ENCODE measurements at regions not wholly inside any gene's neighbourhood (a gene's known extent, or its start where the extent isn't known, plus 50 kb on each side); places are given as distances from the start of the nearest gene placed in this dataset.

DNA sequence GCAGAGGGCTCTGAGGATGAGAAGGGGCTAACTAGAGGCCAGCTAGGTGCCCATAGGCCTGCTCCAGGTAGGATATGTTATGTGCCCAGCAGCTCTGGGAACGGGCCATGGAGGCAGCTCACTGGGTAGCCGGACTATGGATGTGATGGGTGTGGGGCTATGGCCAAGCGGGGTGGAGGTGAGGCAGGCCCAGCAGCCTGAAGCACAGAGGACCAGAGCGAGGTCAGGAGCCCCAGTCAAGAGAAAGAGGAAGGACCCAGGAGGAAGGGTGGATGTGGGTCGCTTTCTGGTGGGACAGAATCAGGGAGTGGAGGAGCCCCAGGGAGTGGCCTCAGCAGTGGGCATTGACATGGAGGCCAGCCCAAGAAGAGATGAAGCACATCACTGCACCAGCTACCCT is 117.9 kb upstream of the MLN start:
- no peak for DNase-seq

DNA sequence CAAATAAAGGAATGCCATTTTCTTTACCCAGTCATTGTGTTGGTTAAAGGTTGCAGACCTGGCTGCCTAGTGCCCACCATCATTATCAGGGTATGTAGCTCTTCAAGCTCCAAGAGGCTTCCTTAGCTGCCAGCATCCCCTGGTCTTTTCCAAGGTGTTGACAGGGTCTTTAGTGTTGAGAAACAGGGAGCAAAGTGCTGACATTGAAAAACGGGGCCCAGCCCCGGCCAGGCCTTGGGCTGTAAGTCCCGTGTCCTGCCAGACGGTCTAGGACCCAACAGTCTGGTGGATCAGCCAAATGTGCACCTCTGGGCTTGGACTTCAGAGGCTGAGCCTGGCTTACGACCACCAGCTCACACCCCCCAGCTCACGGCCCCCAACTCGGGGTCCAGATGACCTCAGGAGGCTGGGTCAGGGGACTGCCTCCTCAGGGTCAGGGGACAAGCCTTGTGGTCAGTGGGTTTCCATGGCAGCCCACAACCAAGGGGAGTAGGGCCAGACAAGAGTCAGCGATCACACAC is 114.4 kb upstream of the MLN start:
- no peak for DNase-seq

DNA sequence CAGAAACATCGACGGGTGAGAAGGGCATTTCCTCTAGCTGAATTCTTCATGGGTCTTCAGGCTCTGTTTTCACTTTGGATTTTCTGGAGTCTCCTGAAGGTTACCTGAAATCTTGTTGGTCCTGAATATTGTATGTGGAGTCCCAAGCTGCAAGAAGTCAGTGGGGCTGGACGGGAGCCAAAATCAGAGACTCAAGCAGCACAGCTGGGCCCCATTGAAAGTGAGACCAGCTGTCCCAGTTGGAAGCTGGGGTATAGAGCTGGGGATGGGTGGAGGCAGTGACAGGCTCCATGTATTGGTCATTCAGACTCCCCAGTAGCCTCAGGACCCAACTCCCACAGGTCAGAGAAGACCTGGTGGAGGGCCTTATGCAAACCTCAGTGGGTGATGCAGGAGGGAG is 111.3 kb upstream of the MLN start:
- no peak for DNase-seq

DNA sequence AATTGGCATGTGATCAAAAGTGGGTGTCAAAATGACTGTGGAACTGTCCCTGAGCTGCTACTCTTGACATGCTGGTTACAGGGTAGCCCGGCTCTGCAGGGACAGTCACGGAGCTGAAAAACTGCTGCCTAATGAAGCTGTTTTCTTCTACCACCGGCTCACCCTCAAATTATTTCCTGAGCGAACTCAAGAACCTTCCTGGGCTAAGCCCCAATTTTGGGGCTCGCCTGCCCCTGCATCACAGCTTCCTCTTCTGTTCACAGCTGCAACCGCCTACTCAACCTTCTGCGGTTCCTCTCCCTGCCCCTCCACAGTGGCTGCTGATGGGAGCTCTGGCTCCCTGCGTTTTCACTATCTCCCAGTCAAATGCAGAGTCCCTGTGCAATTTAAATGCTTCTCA is 110.8 kb upstream of the MLN start:
- DNase-seq, result no peak

DNA sequence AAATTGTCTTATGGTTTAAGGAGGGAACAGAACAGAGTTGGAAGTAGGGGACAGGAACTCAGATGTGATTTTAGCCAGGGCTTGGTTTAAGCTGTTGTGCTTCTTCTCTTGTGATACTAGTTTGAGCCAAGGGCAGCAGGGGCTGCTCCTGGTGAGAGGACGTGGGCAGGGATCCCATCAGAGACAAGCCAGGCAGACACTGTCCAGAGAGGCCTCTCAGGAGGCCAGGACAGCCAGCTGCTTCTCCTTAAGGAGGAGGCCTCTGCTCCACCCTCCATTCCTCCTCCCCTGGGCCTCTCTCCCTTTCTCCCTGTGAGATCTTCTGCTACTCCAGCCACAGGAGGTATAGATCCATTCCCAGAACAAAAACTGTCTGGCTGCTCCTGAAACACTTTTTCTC is 108.4 kb upstream of the MLN start:
- no peak for DNase-seq

DNA sequence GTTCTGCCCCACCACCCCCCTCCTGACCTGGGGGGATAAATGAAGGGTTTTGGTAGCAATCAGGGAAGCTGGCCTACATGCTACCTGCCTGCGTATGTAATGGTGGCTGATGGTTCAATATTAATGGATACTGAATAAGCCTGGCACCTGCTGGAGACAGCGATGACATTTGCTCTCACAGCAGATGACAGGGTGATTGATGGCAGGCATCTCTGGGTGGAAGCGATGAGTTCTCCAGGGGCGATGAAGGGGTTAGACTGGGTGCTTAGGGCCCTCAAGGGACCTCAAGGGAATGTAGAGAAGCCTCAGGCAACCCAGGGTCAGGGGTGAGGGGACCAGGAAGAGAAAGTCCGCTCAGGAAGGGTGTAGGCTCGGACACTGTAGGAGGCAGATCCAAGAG is 107.7 kb upstream of the MLN start:
- DNase-seq, result no peak

DNA sequence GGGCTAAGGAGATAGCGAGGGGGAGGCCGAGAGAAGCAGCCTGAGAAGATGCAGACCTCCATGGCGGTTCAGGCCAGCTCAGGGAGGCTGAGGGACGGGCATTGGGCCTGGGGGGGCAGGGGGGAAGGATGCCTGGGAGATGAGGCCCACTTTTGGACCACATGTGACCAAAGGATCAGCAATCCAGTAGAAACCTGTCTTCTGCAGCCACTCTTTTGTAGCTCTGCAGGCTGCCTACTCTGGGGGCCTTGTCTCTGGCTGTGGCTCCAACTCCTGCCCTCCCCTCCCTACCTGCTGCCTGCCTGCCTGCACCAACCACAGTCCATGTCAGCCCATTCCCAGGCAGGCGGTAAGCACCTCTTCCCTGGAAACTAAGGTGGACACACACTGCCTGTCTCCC is 106.8 kb upstream of the MLN start:
- DNase-seq, result no peak

DNA sequence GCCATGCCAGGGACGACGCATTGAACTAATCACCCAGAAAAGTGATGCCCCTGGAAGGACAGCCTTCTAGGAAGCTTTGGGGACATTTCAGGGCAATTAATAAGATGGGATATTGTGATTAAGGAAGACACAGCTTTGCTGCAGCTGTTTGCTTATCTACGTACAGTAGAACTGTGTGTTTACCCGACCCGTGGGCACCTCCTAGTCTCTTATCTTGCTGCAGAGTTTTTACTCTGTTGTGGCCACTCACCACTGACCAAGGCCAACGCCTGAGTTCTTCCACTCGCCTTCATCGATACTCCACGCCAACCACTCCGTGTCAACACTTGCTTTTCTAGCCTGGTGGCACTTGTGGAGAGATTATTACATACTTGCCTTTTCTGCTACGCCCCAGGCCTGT is 105.9 kb upstream of the MLN start:
- DNase-seq, result no peak

DNA sequence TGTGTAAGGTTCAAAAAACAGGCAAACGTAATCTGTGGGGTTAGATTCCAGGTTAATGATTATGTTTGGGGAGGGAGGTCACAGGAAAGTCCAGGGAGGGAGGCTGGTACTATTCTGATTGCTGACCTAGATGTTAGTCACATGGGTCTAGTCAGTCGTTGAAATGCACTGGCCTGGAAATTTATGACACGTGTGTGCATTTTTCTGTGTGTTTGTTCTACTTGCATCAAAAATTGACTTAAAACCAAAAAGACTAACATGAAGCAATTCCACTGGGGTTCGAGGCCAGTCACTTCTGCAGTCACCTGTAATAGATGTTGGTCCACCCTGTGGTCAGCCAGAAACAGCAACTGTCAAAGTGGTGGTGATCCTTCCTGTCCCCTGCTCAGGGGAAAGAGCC is 104.2 kb upstream of the MLN start:
- no peak for DNase-seq

DNA sequence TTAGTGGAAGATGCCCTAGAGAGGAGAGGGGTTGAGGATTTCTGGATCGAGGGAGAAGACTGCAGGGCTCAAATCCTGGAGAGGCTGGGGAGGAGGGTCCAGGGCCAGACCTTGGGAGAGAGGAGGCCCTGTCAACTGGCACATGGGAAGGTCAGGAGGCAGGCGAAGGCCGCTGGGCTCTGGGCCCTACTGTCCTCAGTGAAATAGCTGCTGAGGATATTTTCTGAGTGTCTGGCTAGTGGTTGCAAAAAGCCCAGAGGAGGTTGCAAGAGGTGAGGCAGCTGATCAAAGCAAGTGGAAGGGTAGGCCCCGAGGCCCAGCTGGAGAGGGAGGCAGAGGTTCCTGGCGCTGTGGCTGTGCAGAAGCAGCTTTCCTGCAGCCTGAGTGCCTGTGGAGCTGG is 103.4 kb upstream of the MLN start:
- DNase-seq, result no peak

DNA sequence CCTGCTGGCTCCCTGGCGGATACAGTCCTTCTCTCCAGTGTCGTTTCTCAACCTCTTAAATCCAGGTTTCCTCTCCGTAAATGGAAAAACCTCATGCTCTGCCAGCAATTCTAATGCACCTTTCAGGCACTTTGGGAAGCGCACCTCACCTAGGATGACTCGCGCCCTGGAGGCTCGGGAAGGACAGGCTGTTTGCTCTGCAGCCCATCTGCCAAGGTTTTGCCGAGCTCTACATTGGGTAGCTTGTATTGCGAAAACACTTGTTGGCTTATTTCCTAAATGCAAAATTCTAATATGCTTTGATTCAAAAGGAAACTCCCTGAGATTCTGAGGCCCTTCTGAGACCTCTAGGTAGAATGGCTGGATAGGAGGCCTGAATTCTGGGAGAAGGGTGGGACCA is 102.6 kb upstream of the MLN start:
- no peak for DNase-seq

DNA sequence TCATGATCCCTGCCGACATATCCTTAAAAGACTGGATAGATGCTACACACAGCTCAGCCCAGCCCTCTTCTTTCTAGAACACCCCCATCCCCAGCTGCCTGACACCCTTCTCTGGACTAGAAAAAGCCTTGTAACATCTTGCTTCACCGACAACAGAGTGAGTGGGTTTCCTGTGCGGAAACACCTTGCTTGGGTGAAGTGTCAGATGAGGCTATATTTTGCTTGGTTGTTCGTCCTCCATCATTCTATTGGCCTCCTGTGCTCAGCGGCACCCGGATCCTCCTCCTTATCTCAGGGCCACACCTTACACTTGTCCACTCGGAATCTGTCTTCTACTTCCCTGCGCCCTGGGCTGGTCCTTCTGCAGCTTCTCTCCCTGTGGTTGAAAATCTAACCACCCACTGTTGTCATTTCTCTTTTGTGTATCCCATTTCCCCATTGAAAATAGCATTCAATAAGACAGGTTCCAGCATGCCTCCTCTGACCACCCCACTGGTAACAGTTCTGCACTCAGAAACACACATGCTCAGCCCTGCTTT is 101.3 kb upstream of the MLN start:
- DNase-seq, result no peak

DNA sequence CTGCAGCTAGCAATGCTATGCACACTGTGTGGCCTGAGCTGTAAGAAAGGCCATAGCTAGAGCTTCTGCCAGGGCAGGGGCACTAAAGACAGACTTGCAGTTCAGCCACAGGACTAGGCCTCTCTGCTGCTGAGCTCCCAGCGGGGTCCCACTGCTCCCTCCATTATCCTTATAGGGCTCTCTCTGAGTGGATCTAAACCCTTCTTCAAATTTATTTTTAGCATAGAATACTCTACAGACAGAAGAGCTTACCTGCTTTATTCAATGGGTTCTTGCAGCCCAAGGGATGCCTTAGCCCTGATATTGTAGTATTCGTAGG is 100.9 kb upstream of the MLN start:
- DNase-seq, result no peak

DNA sequence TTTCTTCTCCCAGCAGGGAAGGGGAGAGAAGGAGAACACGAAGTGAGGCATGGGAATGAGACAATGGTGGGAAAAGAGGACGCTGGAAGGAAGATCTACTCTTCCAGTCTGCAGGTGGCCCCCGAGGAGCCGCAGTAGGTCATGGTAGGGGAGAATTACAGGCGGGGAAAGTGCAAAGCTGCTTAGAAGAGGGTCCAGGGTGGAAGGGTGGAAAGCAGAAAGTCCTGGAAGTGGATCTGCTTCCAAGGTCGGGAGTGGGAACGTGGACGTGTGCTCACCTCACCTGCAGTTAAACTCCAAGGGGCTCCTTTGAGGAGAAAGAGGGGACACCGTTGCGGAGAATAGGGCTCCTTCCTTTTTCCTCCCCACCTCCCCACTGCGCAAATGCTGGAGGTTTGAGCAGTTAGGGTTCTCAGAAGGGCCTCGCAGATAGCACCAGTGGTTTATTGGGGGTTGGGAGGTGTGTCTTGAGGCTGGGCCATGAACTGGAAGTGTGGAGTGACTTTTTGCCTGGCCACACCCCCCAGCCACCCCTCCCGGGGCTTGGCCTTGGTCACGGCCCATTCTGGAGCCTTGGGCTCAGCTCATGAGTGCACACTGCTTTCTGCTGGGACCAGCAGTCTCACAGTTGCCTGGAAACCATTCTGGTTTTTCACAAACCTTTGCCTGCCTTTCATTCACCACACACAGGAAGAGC is 100.4 kb upstream of the MLN start:
- no peak for DNase-seq

DNA sequence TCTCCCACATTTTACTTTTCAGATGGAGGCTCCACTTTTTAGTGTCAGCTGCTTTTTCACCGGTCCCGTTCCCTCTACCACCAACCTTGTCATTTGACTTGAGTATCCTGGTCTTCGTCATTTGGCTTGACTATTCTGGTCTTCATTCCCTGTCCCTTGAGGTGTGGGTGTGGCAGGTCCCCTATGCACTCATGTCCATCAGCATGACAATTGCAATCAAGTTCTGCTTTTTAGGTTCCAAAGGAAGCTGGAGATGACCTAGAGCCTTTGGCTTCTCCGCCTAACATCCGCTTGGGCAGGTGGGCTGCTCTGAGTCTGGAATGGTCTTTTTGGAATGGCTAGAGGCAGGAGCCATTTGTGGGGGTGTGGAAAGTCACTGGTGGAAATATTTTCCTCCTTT is 99.8 kb upstream of the MLN start:
- no peak for DNase-seq

DNA sequence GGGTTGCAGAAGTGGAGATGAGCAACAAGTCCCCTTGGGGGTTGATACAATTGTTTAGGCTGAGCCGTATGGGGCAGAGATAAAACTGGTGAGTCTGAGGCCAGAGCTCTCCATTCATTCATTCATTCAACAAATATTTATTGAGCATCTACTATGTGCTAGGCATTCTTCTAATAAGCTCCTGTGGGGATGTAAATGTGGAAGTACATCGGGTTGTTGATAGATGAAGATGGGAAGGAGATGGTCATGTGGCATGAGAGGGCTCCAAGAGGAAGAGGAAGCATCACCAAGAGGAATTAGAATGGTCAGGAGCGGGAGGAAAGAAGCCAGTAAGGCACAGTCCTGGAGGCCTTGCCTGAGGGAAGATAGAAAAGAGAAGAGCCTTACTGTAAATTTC is 98.7 kb upstream of the MLN start:
- no peak for DNase-seq

DNA sequence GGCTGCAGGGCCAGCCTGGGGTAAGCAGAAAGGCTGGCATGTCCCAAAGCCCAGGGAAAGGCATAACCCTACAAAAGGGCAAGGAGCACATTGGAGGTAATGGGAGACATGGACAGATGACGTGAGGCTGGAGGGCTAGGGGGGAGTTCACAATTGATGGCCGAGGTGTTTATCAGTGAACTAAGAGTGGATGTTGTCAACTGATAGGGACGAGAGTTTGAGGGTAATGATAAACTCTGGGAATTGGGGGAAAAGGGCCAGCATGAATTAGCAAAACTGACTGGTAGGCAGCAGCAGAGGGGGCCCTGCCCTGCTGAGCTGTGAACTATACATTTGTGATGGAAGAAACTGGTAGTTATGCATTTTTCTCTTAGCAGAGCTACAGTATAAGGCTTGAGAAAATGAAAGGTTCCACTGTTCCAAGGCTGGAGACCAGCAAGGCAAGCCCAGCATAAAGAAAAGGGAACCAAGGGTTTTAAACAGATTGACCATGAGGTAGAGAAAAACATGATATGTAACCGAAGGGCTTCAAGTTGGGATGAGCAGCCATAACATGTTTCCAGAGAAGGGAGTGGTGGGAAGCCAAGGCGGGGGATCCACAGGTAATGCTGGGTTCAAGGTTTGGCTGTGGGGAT is 98.1 kb upstream of the MLN start:
- no peak for DNase-seq

DNA sequence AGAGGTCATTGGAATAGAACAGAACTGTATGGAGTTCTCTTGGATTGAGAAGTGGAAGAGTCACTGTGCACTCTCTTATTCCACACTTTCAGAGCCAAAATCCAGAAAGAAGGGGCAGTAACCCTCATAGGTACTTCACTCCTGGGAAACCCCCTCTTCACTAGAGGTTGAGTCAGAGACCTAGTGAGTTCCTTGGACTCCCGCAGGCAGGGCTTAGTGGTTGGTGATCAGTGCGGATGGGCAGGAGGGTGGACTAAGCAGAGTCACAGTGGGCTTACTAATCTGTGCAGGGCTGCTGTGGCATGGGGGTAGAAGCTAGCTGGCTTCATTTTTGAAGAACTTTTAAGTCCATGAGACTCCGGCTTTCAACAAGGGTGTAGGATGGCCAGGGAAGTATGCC is 95.0 kb upstream of the MLN start:
- DNase-seq, result no peak

DNA sequence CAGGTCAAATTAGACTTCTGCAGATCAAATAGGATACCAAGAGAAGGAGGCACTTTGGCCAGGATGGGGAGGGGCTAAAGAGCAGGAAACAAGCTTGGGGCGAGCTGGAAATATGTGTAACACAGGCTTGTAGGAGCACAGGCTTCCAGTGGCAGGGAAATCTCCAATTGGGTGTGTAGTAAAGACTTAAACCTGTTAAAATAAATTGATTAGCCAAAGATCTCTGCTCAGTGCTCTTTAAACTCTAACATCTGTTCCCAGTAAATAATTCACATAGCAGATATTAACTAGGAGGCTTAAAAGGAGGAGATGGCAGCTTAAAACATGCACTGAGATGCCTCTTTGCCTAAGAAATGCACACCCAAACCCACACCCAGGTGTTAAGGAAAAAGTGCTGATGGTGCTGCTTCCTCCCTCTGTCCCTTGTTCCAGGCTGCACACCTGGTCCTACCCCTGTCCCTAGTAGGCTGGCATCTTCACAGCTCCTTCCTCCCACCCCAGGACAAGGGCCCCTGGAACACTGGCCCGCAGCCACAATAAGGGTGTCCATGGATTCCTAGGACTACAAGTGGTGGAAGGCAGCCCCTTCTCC is 93.5 kb upstream of the MLN start:
- no peak for DNase-seq

DNA sequence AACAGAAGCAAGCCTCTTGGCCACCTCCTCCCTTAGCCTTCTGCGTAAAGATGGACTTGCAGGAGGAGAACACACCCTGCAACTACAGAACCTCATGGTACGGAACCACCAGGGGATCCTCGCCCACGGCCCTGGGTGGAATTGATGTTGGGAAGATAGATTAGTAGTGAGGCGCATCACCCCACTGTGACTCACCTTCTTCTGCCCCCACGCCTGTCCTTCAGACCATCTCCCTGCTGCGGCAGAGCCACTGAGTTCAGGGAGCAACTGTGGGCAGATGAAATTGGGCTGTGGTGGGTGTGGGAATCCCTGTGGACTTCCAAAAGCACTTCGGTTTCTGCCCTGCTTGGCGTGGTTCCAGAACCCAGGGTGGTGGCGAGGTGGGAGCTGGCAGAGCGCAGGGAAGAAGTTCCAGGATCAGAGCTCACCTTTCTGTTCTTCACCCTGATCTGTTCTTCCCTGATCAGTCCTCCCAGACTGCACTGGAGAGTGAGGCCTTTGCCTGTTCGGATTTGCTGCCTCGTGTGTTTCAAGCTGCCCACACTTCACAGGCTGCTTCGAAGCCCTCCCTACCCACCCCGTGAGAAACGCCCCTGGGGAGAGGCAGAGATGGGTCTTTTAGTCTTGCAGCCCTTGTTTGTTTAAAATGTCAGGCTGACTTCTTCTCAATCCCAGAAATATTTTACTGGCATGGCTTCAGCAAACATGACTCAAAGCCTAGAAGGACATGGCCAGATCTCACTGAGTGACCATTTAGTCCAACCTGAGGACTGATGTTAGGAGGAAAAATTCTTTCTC is 92.8 kb upstream of the MLN start:
- DNase-seq, result no peak

DNA sequence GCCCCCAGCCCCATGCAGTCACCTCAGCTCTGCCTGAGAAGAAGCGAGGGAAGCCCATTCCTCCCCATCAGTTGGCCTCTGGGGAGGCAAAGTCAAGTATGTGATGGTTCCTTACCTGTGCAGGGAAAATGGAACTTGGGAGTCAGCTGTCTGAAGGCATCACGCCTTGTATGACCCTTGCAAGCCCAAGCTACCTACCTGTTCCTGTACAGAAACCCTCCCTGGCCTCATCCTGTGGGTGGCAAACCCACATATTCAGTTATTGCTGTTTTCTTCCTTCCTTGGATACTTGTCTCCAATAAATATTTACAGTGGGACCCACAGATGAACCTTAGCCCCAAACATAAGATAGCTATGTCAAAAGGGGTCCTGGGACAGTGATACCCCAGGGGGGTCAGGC is 92.2 kb upstream of the MLN start:
- no peak for DNase-seq

DNA sequence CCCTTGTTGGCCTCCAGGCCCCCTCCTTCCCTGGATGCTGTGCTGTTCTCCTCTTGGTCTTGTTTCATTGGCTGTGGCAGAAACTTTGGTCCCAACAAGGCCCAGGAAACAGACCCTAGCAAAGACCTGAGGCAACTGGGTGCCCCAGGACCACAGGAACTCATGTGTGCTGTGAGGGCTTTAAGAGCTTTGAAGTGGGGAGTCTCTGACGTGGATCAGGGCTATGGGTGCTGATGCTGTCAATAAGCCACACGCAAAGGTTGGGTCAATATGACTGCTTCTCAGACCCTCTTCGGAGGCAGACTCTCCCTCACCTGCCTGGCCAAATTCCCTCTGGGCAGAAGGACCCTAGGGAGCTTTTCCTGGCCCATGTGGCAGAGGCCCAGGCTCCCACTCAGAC is 91.5 kb upstream of the MLN start:
- no peak for DNase-seq

DNA sequence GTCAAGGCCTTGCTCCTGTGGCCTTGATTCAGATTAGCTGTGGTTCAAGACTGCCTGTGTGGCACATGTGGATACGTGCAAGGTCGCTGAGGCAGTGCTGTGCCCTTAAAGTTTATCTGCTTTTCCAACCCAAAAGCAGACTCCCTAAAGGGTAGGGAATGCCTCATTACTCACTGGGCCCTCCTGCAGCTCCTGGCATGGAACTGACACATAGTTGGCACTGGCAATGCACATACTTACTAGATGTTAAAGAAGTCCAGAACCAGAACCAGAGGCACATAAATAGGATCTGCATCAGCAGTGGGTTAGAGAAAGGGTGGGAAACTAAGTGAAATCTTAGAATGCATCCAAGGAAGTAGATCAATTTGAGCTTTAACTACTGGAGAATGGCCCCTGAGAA is 90.6 kb upstream of the MLN start:
- no peak for DNase-seq
